ENCODE measurements at regions not wholly inside any gene's neighbourhood (a gene's known extent, or its start where the extent isn't known, plus 50 kb on each side); places are given as distances from the start of the nearest gene placed in this dataset.

GRCh38 chr10:33396938-33397337 is 62.5 kb upstream of the NRP1 start:
- no peaks in the 10 kb centered on the region for H3K4me1 Mint-ChIP-seq

More at GRCh38 chr10:33396938-33397337, 62.5 kb upstream of the NRP1 start:
- H3K27me3 ChIP-seq (ENCODE audit: insufficient read depth, low read length): no peaks in the 10 kb centered on the region
- no peak overlapping the region for H3K4me2 ChIP-seq (ENCODE audit: insufficient read depth, insufficient read length, low read length)
- H3T11ph ChIP-seq (ENCODE audit: low read length): no peak overlapping the region
- H4K91ac ChIP-seq (ENCODE audit: insufficient read length, low read depth, low read length): no peak overlapping the region
- H3K9me3 ChIP-seq (ENCODE audit: control insufficient read depth, low read depth, low read length): no peaks in the 10 kb centered on the region
- no peaks in the 10 kb centered on the region for H4K20me1 ChIP-seq (ENCODE audit: control insufficient read depth, insufficient read depth, insufficient read length)
- no peak overlapping the region for H2BK120ac ChIP-seq (ENCODE audit: low read depth, low read length, poor library complexity, severe bottlenecking)
- H3K23ac ChIP-seq (ENCODE audit: insufficient read length, low read depth, low read length): no peak overlapping the region
- H3K23me2 ChIP-seq (ENCODE audit: insufficient read length, low read depth, low read length, poor library complexity, severe bottlenecking): no peaks in the 10 kb centered on the region
- Mint-ChIP-seq H3K36me3 (ENCODE audit: insufficient read depth in 1 of 3, low read depth in 3 of 3) (peaks cover 0 to 11% (median 7%) of the 10 kb centered on the region in 3 experiments; a peak in 2 of 7 replicates), H3K4me3 (no peak overlapping the region), H3K27ac (no peak overlapping the region), H3K27me3 (ENCODE audit: low read depth) (no peaks in the 10 kb centered on the region; the same call in 1 of the 2 replicates), H3K9me3 (peaks cover 11 to 14% of the 10 kb centered on the region in 2 experiments; a peak in 4 of 5 replicates)
- no peak overlapping the region for H2BK20ac ChIP-seq (ENCODE audit: low read depth, low read length, poor library complexity, severe bottlenecking)
- H2AK5ac ChIP-seq (ENCODE audit: insufficient read length, low read length): no peak overlapping the region
- H3K14ac ChIP-seq (ENCODE audit: insufficient read depth, low read length): no peak overlapping the region
- no peak overlapping the region for H3K9ac ChIP-seq (ENCODE audit: extremely low read depth, insufficient read length, low read length)
- H2AFZ ChIP-seq (ENCODE audit: low read length): no peak overlapping the region
- H3K4me1 ChIP-seq (ENCODE audit: insufficient read depth, low read length): no peaks in the 10 kb centered on the region
- no peak overlapping the region for H3K4ac ChIP-seq (ENCODE audit: low read depth, low read length)
- no peak overlapping the region for H2BK15ac ChIP-seq (ENCODE audit: low read depth, low read length)
- H3K27ac ChIP-seq (ENCODE audit: insufficient read length, low read depth, low read length): no peak overlapping the region
- no CpG with 5 or more reads among the region's 1 CpG for WGBS (ENCODE audit: extremely low coverage, insufficient read length, low lambda C conversion rate)
- no peak overlapping the region for H2BK5ac ChIP-seq (ENCODE audit: insufficient read length, low read length)
- H3K18ac ChIP-seq (ENCODE audit: insufficient read length, low read depth, low read length): no peak overlapping the region
- no peak overlapping the region for H4K8ac ChIP-seq (replicated peaks; ENCODE audit: insufficient read length, low read depth, low read length)
- no peak overlapping the region for H2BK12ac ChIP-seq (ENCODE audit: insufficient read length, low read depth, low read length)
- H3K79me1 ChIP-seq (ENCODE audit: insufficient read depth, low read depth, low read length, poor library complexity, severe bottlenecking): no peaks in the 10 kb centered on the region
- no peak overlapping the region for H4K5ac ChIP-seq (ENCODE audit: insufficient read length, low read depth, low read length)
- no peaks in the 10 kb centered on the region for H3K79me2 ChIP-seq (ENCODE audit: insufficient read depth, low read length)
- no peak for DNase-seq
- no peak for TF ChIP-seq CTCF (conservative IDR thresholded peaks at IDR 0.05)
- H3K56ac ChIP-seq (ENCODE audit: insufficient read length, low read depth, low read length): no peak overlapping the region

Data from H9 (cell line).